Left renal cortex interstitium (tissue), 4 donors: ENCODE measurements at regions not wholly inside any gene's neighbourhood (a gene's known extent, or its start where the extent isn't known, plus 50 kb on each side); places are given as distances from the start of the nearest gene placed in this dataset.
A peak's percentile ranks its signal among the peaks of the same experiment; 100 is the strongest.
"Not testable (repeated sequence)": the region's sequence is repeated elsewhere in the genome, so short reads cannot be mapped to it uniquely, and the experiment has no call there.

Source experiments
- DNase-seq, 4 donors: peaks; one replicate each; pipeline ENCODE4 v3.0.0-alpha.2; 2013; ENCODE audit warnings: low read depth in 4 of 4, low spot score in 2 of 4, missing footprints in 1 of 4

DNA sequence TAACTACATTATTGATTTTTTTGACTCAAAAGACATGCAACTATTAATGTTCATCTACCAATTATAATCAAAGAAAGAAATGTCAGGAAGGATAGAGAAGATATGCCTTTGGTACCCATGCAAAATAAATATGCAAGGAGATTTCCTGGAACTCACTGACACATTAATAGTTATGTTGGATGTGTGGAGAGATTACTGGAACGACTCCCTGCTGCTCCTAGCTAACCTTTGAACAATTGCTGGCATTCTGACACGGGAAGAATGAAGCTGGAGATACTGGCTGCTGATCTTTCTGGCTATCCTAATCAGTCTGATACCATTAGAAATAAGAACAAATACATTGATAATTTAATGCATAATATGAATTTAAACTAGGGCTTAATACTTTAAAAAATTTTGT lies 507.9 kb upstream of the NRG3 start:
- DNase-seq: no peak

DNA sequence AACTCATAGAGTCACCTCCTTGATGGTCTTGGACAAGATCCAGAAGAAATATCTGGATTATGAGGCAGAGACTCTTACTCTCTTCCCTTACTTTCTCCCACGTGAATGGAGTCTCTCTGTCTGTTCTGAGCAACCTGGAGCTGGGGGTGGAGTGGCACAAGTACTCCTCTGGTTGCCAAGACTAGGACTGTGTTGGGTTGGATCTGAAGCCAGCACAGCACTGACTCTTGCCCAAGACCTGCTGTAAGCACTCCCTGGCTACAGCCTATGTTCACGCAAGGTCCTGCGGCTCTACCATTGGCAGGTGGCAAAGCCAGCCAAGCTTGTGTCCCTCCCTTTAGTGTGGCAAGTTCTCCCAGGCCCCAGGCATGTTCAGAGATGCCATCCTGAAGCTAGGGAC lies 488.2 kb upstream of the NRG3 start:
- no peak for DNase-seq

DNA sequence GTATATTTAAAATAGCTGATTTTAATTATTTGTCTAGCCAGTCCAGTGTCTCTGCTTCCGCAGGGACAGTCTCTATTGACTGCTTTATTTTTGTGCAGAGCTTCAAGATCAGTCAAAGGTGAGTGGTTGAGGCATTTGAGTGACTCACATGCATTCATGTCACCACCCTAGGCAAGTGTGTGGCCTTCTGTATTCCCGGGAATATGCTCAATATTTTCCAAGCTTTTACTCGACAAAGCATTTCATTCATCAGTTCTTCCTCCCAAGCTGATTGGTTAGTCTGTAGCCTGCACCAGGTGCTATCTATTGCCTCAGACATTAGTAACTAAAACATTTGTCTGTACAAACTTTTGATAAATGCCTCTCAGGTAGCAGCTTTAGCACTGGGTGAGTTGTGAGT lies 471.5 kb upstream of the NRG3 start:
- no peak for DNase-seq

DNA sequence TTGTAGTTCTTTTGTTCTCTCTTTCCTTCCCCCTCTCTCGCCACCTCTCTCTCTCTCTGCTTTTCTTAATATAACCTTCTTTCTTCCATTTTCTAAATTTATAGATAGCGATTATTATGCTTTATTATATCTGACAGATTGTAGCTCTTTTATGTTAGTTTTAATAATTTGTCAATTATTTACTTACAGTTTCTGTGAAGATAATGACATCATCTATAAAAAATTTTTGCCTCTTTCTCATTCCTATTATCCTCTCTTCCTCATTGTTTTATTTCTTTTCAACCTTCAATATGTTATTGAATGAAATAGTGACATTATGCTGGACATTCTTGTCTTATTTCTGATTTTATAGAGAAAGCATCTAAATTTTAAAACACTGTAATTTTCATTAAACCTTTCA lies 469.6 kb upstream of the NRG3 start:
- no peak for DNase-seq

DNA sequence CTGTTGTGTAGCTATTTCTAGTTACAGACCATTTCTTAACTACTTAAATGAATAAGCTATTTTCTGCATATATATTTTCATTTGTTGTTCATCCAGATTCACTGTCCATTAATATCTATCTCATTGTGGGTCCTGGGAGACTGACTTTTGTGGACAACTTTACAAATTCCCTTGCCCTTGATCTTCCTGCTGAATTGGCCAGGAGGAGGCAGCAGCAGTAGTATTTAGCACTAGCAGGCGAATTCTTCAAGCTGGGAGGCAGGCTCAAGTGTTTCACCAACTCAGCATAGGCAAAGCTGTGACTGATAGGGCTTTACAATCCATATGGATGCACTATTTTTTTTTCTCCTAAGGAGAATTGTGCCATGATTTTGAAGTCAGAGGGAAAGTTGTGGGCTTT lies 461.0 kb upstream of the NRG3 start:
- DNase-seq: peak in 1 of 4 donors; percentile 16

DNA sequence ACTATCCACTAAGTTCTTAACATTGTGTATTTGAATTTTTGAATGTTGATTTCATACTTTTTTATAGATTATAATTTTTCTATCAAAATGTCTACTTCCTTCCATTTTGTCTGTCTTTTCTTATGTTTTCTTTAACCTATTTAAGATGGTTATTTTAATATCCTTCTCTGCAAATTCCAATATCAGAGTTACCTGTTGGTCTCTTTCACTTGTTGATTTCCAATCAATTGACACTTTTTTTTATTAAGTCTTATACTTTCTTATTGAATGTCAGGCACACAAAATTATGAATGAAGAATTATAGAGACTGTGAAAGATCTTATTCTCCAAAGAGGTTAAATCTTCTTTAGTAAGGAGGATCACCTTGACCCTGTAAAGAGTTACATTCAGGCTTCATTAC lies 448.3 kb upstream of the NRG3 start:
- no peak for DNase-seq

DNA sequence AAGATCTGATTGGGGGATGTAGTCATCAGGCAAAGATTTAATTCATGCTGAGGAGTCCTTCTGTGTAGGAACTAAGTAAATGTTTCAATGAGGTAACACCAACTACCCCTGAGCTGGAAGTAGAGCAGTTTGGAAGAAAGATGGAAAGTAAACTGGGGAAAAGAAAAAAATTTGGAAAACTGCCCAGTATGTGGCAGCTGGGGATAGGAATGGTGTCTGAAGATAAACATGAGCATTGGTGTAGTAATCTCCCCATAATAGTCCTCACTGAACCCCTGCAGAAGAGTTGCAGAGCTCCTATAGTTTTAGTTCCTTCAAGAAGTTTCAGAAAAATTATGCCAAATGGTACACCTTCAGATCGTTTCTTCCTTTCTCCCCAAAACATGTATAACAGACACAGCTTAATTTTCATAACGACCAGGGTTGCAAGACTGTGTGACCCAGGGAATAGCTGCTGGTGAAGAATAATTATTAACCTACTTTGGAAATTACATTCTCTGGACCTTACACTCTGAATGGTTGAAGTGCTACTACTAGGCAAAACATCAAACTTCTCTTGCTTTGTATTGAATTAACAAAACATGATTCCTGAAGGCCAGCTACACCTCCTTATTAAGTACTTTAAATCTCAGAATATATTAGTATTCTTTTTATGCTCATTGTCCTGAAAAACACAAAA lies 446.4 kb upstream of the NRG3 start:
- no peak for DNase-seq

DNA sequence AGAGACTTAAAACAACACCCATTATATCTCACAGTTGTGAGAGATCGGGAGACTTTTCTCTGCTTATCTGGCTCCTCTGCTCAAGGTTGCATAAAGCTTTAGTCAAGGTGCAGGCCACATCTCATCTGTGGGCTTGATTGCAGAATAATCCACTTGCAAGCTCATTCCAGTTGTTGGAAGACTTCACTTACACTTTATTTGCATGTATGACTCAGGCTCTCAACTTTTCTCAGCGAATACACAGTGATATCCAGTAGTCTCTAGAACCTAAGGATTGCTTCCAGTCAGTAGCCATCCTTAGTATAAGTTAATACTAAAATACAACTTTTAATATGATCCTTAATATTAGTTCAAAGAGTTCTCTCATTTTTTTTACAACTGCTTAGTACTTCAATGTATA lies 435.5 kb upstream of the NRG3 start:
- no peak for DNase-seq

DNA sequence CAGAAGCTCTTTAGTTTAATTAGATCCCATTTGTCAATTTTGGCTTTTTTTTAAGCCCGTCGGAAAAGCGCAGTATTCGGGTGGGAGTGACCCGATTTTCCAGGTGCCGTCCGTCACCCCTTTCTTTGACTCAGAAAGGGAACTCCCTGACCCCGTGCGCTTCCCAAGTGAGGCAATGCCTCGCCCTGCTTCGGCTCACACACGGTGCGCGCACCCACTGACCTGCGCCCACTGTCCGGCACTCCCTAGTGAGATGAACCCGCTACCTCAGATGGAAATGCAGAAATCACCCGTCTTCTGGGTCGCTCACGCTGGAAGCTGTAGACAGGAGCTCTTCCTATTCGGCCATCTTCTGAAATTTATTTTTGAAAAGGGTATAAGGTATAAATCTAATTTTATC lies 433.4 kb upstream of the NRG3 start:
- not testable (repeated sequence) for DNase-seq

DNA sequence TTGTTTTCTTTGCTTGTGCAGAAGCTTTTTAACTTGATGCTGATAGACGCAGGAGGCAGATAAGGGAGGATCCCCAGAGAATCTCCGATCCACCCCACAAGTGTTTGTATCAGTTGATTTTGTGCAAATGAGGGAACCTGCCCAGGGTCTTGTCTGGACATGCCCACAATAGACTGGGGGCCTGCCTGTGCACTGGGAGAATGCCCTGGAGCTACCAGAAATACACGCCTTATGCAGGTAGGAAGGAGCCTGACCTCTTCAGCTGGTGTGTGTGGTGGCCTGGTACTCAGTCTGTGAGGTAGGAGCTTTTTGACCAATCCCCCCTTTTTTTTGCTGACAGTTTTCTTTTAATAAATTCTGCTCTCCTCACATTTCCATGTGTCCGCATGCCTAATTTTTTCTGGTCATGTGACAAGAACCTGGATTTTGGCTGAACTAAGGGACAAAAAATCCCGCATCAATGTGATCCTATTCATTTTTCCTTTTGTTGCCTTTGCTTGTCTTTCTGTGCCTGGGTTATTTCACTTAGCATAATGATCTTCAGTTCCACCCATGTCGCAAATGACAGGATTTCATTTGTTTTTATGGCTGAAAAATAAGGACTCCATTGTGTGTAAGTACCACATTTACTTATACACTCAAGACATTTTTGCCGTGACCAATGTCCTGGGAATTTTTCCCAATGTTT lies 430.6 kb upstream of the NRG3 start:
- DNase-seq: no peak

DNA sequence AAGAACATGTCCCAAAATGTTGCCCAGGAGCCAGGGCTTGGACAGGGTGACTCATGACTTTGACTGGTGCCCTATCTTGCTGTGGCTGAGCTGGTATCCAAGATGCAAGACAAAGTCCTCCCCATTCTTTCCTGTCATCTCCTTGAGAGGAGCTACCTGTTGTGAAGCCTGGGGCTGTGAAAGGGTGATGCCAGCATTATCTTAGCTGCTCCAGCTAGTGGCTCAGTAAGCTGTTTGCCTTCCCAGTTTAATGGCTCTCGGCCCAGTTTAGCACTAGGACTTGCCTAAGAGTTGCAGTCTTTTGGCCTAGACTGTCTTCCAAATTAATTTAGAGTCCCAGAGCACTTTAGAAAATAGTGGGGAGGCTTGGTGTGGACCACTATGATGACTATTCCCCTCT lies 424.3 kb upstream of the NRG3 start:
- no peak for DNase-seq

DNA sequence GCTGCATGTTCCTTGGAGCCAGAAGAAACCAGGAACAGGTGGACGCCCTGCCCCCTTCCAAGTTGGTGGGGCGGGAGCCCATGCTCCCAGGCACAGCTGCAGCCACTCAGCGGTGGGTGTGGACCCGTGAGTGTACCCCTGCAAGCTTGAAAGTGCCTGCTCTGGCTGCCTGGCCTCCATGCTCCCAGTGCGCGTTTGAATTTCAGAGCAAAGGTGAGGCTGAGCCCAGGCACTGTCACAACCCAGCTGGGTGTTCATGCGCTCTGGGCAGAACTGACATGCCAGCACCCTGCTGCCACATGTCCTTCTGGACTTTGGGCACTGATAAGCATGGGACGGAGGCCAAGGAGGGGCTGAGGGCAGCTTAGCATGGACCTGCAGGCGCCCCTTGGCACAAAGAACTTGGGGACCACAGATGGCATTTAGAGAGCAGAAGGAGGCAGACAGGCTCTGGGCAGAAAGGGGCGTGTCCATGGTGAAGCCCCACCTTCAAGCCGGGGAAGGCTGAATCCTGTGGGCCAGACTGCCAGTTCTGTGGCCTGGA lies 402.0 kb upstream of the NRG3 start:
- no peak for DNase-seq

DNA sequence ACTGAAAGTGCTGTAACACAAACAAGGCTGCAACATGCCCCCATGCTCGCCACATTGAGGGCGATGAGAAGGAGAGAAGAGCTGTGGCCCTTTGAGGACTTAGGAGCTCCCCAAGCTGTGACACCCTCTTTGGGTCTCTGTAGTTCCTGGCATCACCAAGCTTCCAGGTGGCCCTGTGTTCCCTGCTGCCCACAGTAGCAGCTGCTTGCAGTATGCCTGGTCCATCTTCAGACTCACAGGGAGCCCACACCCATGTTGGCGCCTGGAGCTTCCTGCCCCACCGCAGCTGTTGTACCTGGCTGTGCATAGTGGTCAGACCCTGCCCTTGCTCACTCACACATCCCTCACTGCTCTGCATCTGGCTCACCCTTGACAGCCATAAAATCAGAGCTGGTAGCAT lies 401.2 kb upstream of the NRG3 start:
- DNase-seq: no peak

DNA sequence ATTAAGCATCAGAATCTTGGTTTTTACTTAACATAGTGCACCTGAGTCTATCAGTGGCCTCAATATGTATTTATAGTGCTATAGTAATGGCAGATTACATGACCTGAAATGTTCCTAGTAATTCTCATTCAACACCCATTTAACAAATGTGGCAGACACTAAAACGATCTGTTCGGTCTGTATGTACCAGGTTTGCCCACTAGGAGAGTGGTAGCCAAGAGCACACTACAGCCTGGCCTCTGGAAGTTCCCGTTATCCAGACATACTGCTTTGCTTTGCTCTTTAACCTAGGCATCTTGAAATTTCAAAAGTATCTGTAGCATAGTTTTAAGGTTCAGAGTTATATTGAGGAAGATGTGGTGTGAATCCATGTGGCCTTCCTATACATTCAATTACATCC lies 395.7 kb upstream of the NRG3 start:
- DNase-seq: no peak

DNA sequence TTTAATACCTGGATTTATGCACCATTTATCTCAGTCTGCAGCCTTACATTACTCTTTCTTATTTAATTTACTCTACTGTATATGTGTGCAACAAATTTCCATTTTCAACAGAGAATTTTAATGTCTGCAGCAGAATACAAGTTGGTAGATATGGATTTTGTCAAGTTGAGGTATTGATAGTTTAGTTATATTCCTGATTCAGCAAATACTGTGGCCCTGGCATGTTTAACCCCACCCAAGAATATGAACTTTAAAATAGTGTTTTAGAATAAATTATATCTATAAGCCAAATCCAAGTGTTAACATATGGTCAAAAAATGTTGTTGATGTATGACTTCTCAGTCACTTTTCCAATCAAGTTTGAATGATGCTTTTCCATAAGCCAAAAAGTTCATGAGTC lies 378.4 kb upstream of the NRG3 start:
- DNase-seq: no peak

DNA sequence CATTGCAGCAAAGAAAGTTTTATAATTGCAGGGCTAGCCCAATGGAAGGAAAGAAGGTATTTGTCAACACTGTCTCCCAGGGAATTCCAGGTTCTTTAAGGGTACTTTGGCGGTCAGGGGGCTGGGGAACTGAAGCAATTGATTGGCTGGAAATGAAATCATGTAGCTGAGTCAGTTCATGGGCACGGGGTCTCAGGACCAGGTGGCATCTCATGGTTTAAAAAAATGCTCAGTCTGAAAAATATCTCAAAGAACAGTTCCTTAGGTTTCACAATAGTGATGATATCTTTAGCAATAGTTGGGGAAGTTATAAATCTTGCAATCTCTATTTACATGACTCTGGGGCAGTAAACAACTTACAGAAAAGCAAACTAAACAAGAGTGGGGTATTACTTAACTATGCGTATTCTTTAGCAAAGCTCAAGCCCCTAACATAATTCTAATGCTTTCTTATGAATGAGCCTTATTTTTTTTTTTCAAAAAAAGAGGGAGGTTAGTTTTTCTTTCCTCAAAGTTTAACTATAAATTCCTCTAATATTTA lies 376.9 kb upstream of the NRG3 start:
- no peak for DNase-seq

DNA sequence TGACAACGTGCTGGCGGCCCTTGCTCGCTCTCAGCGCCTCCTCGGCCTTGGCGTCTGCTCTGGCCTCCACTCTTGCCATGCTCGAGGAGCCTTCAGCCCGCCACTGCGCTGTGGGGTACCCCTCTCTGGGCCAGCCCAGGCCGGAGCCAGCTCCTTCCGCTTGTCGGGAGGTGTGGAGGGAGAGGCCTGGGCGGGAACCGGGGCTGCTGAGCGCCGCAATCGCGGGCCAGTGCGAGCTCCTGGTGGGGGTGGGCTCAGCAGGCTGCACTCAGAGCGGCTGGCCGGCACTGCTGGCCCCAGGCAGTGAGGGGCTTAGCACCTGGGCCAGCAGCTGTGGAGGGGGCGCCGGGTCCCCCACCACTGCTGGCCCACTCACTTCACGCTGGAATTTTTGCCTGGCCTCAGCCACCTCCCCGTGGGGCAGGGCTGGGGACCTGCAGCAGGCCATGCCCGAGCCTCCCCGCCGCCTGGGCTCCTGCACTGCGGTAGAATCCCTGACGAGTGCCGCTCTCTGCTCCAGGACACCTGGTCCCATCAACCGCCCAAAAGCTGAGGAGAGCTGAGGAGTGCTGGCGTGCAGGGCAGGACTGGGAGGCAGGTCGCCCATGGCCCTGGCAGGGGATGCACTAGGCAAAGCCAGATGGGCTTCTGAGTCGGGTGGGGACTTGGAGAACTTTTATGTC lies 372.2 kb upstream of the NRG3 start:
- no peak for DNase-seq

DNA sequence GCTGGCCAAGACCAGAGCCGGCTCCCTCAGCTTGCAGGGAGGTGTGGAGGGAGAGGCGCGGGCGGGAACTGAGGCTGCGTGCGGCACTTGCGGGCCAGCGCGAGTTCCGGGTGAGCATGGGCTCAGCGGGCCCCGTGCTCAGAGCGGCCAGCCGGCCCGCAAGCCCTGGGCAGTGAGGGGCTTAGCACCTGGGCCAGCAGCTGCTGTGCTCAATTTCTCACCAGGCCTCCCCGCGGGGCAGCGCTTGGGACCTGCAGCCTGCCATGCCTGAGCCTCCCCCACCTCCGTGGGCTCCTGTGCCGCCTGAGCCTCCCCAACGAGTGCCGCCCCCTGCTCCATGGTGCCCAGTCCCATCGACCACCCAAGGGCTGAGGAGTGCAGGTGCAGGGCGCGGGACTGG lies 369.2 kb upstream of the NRG3 start:
- not testable (repeated sequence) for DNase-seq

DNA sequence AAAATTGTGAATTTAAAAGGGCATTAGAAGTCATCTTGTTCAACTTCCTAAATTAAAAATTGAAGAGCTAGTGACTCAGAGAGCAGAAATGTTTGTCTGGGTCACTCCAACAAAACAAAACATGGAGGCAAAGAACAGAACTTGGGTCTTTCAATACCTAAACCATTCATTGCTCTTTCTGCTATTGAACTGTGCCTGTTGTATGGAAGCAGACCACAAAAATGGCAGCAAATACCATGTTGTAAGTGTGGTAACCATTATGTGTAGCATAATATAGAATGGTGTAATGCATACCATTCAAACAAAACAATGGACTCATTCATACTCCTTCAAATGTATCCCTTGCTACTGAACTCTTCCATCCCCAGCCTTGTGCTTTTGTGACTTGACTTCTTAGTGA lies 360.2 kb upstream of the NRG3 start:
- no peak for DNase-seq

DNA sequence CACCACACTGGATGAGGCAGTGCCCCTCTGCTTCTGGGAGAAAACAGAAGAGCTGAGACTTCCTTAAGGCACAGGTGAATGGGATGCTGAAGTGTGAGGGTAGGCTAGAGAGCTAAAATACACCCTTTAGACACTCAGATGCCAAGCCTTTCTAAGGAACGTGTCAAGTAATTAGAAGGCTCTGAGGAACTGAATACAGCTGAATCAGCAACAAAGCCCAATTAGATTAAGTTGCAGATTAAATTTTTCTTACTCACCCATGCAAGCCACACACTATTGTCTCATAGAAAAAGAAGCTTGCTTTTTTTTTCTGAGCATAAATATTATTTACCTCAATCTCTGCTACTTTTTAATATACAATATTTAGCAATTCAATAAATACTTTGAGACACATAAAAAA lies 354.3 kb upstream of the NRG3 start:
- DNase-seq: no peak

DNA sequence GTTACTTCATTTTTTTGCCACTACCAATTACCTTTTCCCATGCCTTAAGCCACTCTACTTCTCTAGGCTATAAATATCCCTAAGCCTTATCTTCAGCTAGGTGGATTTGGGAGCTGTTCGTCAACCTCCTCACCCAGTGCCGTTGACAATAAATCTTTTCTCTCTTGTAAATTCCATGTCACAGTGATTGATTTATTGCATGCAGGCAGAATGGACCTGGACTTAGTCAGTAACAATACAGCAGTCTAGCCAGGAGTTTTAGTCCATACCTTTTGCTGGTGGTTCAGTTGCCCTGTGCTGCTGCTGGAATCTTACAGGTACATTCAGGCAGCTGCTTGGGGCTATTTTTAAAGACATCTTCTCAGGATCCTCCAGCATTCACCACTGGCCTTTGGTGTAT lies 350.5 kb upstream of the NRG3 start:
- DNase-seq: no peak

DNA sequence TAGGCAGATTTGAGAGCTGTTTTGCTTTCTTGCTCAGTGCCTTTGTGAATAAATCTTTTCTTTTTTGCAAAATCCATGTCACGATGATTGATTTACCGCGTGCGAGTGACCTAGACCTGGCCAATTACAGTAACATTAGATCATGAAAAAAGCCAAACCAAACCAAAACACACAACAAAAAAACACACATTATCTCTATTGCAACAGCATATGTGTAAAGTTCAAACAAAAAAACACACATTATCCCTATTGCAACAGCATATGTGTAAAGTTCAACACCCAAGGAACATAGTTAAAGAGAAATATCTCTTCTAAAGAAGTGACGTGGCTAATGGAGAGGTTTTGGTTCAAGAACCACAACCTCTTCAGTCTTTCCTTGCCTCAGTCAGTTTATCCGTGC lies 342.6 kb upstream of the NRG3 start:
- no peak for DNase-seq
